A673 (cell line): ENCODE measurements at regions not wholly inside any gene's neighbourhood (a gene's known extent, or its start where the extent isn't known, plus 50 kb on each side); places are given as distances from the start of the nearest gene placed in this dataset.

ENCODE experiments used
- BruUV-seq: library from RNA; stranded (reverse); fragments of 400-500 nt; replicated peaks from 2 replicates; lab custom pipeline; 2021; lab: Mats Ljungman, UMichigan
- CTCF ChIA-PET: fragments of 300-600 bp; sonication (Branson Sonifier 250); formaldehyde crosslinking; loops from one replicate; lab custom pipeline; 2022; ENCODE audit warnings: antibody characterized with exemption; lab: Charles Lee
- POLR2A ChIA-PET: fragments of 300-600 bp; sonication (Branson Sonifier 250); formaldehyde crosslinking; loops from one replicate; lab custom pipeline; 2022; ENCODE audit warnings: antibody characterized with exemption; ENCODE audit not compliant: low non-redundant PET; lab: Charles Lee
- DNase-seq: peaks from one replicate; pipeline ENCODE4 v3.0.0-alpha.2; 2015; ENCODE audit warnings: low spot score
- H3K27ac ChIP-seq: fragments of 200-600 bp; sonication (generic); 2 replicates; pipeline ENCODE4 v1.5.1; 2016; ENCODE audit warnings: mixed run types, low read depth, mild to moderate bottlenecking, mixed read lengths, antibody characterized with exemption, low read length; ENCODE audit not compliant: poor library complexity, severe bottlenecking
- H3K27me3 ChIP-seq: fragments of 200-600 bp; sonication (generic); replicated peaks from 2 replicates; pipeline ENCODE4 v1.6.1; 2017; ENCODE audit warnings: mixed run types, low read depth, mild to moderate bottlenecking, mixed read lengths, antibody characterized with exemption, low read length; ENCODE audit not compliant: insufficient read depth, poor library complexity
- H3K36me3 ChIP-seq: fragments of 200-600 bp; sonication (generic); 2 replicates; pipeline ENCODE4 v1.6.1; 2016; ENCODE audit warnings: mixed run types, mild to moderate bottlenecking, mixed read lengths, antibody characterized with exemption, low read length; ENCODE audit not compliant: insufficient read depth, poor library complexity, severe bottlenecking
- H3K4me1 ChIP-seq: fragments of 200-600 bp; sonication (generic); 2 replicates; pipeline ENCODE4 v1.6.1; 2017; ENCODE audit warnings: mixed run types, mild to moderate bottlenecking, mixed read lengths, antibody characterized with exemption, low read length; ENCODE audit not compliant: insufficient read depth, poor library complexity, severe bottlenecking
- H3K4me3 ChIP-seq: fragments of 200-600 bp; sonication (generic); 2 replicates; pipeline ENCODE4 v1.5.1; 2016; ENCODE audit warnings: low read depth, mixed run types, mild to moderate bottlenecking, mixed read lengths, low read length; ENCODE audit not compliant: poor library complexity, severe bottlenecking
- H3K9me3 ChIP-seq: fragments of 200-600 bp; sonication (generic); 2 replicates; pipeline ENCODE4 v1.6.1; 2016; ENCODE audit warnings: mixed run types, low read depth, mild to moderate bottlenecking, mixed read lengths, antibody characterized with exemption, low read length; ENCODE audit not compliant: poor library complexity, severe bottlenecking
- EZH2 ChIP-seq: fragments of 200-600 bp; sonication (generic); IDR thresholded peaks from 2 replicates; pipeline ENCODE4 v1.6.1; 2017; ENCODE audit warnings: borderline replicate concordance, low read depth, mild to moderate bottlenecking, mixed read lengths, antibody characterized with exemption, low read length; ENCODE audit not compliant: poor library complexity, severe bottlenecking
- intact Hi-C: fragments of 100-400 bp; cut with micrococcal nuclease; formaldehyde crosslinking; loops from one replicate; pipeline ENCODE4 v1.10.0; 2022; ENCODE audit not compliant: unreplicated experiment
- TF ChIP-seq, protein P1 (sequence below): fragments of 300-800, 200-600 bp; sonication (generic); conservative IDR thresholded peaks from 2 replicates; pipeline ENCODE4 v1.5.1; 2017; ENCODE audit warnings: low read depth, mild to moderate bottlenecking, antibody characterized with exemption, low read length, moderate library complexity, mixed read lengths

DNA sequence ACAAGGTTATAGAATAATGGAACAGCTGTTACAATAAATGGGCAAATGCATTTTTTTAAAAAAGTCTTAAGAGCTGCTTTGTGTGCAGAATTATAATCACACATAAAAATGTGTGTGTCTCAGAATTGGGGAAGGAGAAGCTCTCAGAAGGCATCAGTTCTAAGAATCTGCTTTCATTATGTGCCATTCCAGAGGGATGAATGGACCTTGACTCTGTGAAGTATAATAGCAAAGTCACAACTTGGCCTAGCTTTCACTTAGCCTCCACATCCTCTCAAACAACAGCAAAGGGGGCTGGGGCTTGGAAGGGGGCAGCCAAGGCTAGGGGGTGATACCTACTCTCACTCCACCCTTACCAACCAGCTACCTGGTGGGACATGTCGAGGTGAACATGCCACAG, 265.0 kb downstream of the CDC5L start:
- intact Hi-C loops = loop anchor here (10.0 kb wide), 1 partner anchor 762 kb away; no protein-coding TSS in a partner anchor
- POLR2A ChIA-PET = no interaction called here
- no peaks in the 10 kb centered on the region for H3K36me3 ChIP-seq
- no peak overlapping the region for H3K27ac ChIP-seq
- DNase-seq = no peak
- H3K4me3 ChIP-seq = no peak overlapping the region
- BruUV-seq = no TSS peak
- H3K27me3 ChIP-seq = no peaks in the 10 kb centered on the region
- H3K9me3 ChIP-seq = no peaks in the 10 kb centered on the region
- CTCF ChIA-PET = no interaction called here
- TF ChIP-seq EZH2 = no peak
- TF ChIP-seq, protein P1, sequence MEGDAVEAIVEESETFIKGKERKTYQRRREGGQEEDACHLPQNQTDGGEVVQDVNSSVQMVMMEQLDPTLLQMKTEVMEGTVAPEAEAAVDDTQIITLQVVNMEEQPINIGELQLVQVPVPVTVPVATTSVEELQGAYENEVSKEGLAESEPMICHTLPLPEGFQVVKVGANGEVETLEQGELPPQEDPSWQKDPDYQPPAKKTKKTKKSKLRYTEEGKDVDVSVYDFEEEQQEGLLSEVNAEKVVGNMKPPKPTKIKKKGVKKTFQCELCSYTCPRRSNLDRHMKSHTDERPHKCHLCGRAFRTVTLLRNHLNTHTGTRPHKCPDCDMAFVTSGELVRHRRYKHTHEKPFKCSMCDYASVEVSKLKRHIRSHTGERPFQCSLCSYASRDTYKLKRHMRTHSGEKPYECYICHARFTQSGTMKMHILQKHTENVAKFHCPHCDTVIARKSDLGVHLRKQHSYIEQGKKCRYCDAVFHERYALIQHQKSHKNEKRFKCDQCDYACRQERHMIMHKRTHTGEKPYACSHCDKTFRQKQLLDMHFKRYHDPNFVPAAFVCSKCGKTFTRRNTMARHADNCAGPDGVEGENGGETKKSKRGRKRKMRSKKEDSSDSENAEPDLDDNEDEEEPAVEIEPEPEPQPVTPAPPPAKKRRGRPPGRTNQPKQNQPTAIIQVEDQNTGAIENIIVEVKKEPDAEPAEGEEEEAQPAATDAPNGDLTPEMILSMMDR = no peak
- no peaks in the 10 kb centered on the region for H3K4me1 ChIP-seq

DNA sequence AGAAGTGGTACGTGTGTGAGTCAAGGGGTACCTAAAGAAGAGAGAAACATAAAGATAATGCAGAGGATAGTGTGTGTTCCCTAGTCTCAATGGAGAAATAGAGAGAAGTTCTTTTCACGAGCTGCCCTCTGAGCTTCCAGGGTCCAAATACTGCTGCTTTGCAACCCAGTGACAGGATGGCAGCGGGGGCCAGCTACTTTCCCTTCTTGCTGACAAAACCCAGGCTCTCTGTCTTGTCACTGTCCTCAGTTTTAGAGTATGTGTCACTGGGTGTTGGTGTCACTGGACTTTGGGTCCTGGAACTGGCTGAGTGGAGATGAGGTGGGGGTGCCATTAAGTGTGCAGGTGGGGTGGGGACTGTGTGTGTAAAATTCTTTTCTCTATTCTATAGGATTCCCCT, 265.6 kb downstream of the CDC5L start:
- no TSS peak for BruUV-seq
- no peak for DNase-seq
- TF ChIP-seq, protein P1 = no peak
- no peak for TF ChIP-seq EZH2
- POLR2A ChIA-PET = interaction anchor here (0.5 kb wide), 1 partner anchor 55 kb away, joined by 6 read pairs; no protein-coding TSS in a partner anchor
- no peaks in the 10 kb centered on the region for H3K36me3 ChIP-seq
- no peak overlapping the region for H3K4me3 ChIP-seq
- CTCF ChIA-PET = interaction anchor here (1.0 to 1.2 kb wide), 2 partner anchors 177 to 1270 kb away, joined by 3 read pairs; no protein-coding TSS in a partner anchor
- no peaks in the 10 kb centered on the region for H3K9me3 ChIP-seq
- no peaks in the 10 kb centered on the region for H3K4me1 ChIP-seq
- H3K27me3 ChIP-seq = no peaks in the 10 kb centered on the region
- intact Hi-C loops = loop anchor here (10.0 kb wide), 1 partner anchor 762 kb away; no protein-coding TSS in a partner anchor
- H3K27ac ChIP-seq = no peak overlapping the region

DNA sequence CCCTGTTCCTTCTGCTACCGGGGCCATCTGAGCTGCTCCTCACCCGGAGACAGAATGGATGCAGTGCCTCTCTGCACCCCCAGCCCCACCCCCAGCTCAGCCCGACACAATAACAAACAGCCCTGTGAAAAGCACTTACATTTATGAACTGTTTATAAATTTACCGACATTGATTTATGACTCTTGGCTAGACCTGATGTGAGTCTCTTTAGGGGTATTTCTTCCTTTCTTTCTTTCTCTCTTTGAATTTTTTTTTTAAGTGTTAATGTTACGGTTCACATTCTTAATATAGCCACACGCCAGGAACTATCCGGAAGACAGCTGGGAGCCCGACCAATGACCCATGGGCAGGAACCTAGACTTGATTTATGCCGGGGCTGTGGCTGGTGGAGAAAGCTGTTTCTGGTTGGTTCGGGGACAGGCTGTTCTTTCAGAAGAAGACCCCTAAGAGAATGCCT, 266.3 kb downstream of the CDC5L start:
- POLR2A ChIA-PET = interaction anchor here (0.5 kb wide), 1 partner anchor 56 kb away, joined by 6 read pairs; no protein-coding TSS in a partner anchor
- H3K27ac ChIP-seq = no peak overlapping the region
- intact Hi-C loops = loop anchor here (2.0 to 10.0 kb wide), 2 partner anchors 761 to 1269 kb away; no protein-coding TSS in a partner anchor
- H3K4me3 ChIP-seq = no peak overlapping the region
- no peaks in the 10 kb centered on the region for H3K9me3 ChIP-seq
- no peaks in the 10 kb centered on the region for H3K4me1 ChIP-seq
- no peak for DNase-seq
- H3K27me3 ChIP-seq = no peaks in the 10 kb centered on the region
- no peak for TF ChIP-seq EZH2
- TF ChIP-seq, protein P1 = no peak
- CTCF ChIA-PET = interaction anchor here (1.0 to 1.2 kb wide), 3 partner anchors 9 to 1269 kb away, joined by 3 to 5 read pairs (median 3); no protein-coding TSS in a partner anchor
- H3K36me3 ChIP-seq = no peaks in the 10 kb centered on the region
- no TSS peak for BruUV-seq
